DMS 273 (cell line): ENCODE measurements at regions not wholly inside any gene's neighbourhood (a gene's known extent, or its start where the extent isn't known, plus 50 kb on each side); places are given as distances from the start of the nearest gene placed in this dataset.
A peak's percentile ranks its signal among the peaks of the same experiment; 100 is the strongest.
"Not testable (repeated sequence)": the region's sequence is repeated elsewhere in the genome, so short reads cannot be mapped to it uniquely, and the experiment has no call there.

Experiments
- DNase-seq: peaks from one replicate; lab custom pipeline; 2025; ENCODE audit not compliant: unreplicated experiment; lab: John Stamatoyannopoulos, UW

DNA sequence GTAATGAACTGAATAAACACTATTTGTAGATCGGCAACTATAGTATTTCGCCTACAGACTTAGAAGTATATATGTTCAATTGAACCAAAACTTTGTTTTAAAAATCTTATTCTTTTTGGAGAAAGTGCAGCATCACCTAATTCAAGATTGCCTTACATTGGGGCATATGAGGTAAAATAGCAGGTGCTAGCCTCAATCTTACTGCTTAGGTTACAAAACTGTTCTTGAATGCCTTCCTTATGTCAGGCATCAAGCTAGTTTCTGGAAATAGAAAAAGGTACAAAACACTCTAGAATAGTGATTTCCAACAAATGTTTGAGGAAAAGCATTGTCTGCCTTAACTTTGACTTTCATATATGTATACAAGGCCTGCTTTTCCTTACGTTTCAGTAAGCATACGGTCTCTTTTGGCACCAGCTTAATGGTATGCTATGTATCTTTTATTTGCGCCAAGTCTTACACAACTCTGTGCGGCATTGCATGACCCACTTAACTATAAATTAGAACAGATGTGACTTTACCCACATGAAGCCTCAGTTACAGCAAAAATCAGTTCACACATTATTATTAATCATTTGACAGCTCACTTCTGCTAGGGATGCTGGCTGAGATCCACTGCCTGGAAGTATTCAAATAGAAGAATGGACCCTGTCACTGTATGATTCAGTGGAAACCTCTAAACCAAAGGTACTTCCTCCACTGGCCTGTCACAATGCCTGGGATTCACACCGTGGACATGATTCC lies 174.1 kb downstream of the PRELID2 start:
- DNase-seq, result peak; percentile 71

DNA sequence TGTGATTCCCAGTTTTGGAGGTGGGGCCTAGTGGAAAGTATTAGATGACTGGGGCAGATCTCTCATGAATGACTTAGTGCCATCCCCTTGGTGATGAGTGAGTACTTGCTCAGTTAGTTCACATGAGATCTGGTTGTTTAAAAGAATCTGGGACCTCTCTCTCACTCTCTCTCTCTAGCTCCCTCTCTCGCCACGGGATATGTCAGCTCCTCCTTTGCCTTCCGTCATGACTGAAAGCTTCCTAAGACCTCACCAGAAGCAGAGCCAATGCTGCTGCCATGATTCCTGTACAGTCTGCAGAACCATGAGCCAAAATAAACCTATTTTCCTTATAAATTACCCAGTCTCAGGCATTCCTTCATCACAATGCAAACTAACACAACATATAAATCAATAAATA lies 176.7 kb downstream of the PRELID2 start:
- no peak for DNase-seq

DNA sequence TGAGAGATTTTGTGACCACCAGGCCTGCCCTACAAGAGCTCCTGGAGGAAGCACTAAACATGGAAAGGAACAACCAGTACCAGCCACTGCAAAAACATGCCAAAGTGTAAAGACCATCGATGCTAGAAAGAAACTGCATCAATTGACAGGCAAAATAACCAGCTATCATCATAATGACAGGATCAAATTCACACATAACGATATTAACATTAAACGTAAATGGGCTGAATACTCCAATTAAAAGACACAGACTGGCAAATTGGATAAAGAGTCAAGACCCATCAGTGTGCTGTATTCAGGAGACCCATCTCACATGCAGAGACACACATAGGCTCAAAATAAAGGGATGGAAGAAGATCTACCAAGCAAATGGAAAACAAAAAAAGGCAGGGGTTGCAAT lies 182.4 kb downstream of the PRELID2 start:
- DNase-seq, result not testable (repeated sequence)

DNA sequence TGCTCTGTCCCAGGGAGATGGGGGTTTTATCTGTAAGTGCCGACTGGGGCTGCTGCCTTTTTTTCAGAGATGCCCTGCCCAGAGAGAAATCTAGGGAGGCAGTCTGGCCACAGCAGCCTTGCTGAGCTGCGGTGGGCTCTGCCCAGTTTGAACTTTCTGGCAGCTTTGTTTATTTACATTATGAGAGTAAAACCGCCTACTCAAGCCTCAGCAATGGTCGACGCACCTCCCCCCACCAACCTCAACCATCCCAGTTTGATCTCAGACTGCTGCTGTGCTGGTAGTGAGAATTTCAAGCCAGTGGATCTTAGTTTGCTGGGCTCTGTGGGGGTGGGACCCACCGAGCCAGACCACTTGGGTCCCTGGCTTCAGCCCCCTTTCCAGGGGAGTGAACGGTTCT lies 188.0 kb downstream of the PRELID2 start:
- DNase-seq, result not testable (repeated sequence)

DNA sequence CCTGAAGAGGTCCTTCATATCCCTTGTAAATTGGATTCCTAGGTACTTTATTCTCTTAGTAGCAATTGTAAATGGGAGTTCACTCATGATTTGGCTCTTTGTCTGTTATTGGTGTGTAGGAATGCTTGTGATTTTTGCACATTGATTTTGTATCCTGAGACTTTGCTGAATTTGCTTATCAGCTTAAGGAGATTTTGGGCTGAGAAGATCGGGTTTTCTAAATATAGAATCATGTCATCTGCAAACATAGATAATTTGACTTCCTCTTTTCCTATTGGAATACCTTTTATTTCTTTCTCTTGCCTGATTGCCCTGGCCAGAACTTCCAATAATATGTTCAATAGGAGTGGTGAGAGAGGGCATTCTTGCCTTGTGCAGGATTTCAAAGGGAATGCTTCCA lies 191.9 kb downstream of the PRELID2 start:
- not testable (repeated sequence) for DNase-seq

DNA sequence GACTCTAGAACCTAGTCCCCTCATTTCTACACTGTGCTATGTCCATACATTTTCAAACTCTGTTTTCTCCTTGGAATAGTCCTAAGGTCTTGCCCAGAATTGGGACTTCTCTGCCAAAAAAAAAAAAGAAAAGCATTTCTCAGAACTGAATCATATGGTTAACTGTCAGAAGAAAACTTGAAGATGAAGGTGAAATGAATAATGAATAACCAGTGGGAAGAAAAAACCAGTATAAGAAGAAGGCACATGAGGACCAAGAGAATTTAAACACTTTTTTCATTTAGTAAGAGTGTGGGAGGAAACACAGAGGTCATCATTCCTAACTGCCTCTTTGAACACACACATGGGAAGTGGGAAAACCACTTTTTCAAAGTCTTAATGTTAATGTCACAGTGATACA lies 197.7 kb downstream of the PRELID2 start:
- no peak for DNase-seq

DNA sequence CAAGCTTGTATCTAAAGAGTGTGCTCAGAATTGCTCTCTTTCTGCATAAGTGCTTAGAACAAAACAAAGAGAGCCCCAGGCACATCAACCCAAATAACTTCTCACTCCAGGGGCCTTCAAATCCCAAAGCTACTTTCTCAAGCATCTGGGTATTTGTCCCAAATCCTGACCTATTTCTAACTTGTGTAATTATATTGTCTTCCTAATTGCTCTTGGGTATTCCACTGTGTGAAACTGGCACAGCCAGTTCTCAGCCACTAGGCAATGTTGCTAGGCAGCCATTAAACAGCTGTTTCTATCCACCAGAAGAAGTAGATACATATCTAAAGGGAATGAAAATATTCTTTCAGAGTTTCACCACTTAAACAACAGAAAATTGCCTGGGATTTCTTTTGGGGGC lies 198.8 kb downstream of the PRELID2 start:
- DNase-seq, result peak; percentile 3

DNA sequence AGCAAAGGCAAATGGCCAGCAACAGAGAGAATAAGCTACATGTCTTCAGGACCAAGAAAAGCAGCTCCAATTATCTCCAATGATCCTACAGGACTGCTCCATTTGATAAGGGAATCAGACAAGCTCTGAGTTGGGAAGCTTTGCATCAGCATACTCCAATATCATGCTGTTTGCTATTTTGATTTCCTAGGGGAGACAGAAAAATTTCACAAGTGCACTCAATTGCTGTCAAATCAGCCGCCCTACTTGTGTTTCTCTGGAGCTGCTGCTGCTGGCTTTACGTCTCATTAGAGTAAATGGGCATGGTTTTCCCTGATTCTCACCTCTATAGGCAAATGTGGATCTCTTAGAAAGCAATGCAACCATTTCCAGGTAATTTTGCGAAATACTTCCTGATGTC lies 201.7 kb downstream of the PRELID2 start:
- DNase-seq, result no peak

DNA sequence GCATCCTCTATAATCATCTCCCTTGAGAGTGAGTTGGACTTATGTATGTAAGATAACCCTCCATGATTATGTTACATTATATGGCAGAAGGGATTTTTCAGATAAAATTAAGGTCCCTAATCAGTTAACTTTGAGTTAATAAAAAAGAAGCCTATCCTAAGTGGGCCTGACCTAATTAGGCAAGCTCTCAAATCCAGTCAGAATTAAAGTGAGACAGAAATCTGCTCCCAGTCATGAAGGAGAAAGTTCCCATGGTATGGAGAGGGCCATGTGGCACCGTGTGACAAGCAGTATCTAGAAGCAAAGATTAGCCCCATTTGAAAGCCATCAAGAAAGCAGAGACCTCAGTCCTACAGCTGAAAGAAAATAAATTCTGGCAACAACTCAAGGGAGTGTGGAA lies 202.4 kb downstream of the PRELID2 start:
- no peak for DNase-seq

DNA sequence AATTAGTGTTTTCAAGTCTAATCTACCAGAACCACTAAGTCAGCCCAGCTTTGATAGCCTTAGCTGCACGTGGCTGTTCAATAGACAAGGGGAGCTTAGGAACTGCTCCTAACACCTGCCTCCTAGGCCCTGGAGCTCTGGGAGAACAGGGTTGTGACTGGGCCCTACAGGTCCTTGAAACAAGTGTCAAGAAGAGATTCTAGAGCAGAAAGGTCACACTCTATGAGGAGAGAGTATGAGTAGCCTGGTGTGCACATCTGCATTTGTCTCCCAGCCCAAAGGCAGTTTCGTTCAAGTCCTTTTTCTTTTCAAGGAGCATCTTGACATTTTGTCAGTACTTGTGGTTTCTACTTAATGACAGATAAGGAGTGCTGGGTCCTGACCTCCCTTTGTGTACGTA lies 206.1 kb downstream of the PRELID2 start:
- DNase-seq, result no peak

DNA sequence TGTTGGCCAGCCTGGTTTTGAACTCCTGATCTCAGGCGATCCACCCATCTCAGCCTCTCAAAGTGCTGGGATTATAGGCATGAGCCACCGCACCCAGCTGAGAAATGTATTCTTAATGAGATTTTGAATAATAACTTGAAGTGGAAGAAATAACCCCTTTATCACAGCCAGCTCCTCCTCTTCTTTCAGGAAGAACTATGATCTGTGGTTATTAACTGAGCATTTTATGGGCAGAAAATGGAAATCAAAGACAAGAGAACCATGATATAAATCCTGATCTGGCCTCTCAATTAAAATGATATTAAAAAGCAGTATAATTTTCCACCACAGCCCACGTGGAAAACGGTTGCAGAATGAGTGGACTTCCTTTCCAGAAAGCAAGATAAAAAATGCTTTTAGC lies 206.6 kb downstream of the PRELID2 start:
- DNase-seq, result no peak

DNA sequence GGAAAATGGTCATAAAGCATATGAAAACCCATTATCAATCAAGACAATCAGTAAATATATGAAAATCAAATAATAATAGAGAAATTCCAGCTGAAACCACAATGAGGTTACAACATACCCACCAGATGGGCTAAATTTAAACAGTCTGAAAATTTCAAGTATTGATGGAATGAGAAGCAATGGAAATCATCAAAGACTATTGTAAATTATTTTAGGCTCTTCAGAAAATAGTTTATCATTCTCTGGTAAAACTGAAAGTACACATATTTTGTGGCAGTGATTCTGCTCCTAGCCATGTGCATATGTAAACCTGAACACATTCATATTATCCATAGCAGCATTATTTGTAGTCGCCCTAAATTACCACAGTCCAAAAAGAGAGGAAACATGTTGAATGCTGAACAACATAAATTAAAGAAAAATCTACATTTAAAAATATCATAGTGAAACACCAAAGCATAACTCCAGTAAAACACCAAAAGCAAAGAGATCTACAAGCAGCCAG lies 215.3 kb downstream of the PRELID2 start:
- DNase-seq, result no peak

DNA sequence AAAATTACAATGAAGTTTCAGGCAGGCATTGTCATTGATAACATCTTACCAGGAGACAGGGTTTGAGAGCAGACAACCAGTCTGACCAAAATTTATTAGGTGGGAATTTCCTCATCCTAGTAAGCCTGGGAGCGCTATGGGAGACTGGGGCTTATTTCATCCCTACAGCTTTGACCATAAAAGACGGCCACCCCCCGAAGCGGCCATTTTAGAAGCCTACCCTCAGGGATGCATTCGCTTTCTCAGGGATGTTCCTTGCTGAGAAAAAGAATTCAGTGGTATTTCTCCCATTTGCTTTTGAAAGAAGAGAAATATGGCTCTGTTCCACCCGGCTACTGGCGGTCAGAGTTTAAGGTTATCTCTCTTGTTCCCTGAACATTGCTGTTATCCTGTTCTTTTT lies 218.4 kb downstream of the PRELID2 start:
- DNase-seq, result not testable (repeated sequence)

DNA sequence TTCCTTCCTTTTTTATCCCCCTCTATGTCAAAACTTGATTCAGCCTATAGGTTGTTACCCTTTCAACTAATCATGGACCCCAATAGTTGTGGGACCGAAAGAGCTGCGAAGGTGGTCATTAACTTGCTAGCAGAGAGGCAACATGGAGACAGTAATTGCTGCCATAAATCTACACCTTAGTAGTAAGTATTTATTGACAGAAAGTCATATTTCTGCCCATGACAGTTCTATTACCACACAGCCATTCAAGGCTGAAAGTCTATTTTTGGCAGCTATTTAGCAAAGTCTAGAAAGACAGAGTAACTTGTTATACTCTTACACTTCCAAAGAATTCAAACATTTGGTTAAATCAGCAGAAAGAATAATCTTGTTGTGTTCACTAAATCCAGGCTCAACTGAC lies 236.2 kb downstream of the PRELID2 start:
- DNase-seq, result no peak

DNA sequence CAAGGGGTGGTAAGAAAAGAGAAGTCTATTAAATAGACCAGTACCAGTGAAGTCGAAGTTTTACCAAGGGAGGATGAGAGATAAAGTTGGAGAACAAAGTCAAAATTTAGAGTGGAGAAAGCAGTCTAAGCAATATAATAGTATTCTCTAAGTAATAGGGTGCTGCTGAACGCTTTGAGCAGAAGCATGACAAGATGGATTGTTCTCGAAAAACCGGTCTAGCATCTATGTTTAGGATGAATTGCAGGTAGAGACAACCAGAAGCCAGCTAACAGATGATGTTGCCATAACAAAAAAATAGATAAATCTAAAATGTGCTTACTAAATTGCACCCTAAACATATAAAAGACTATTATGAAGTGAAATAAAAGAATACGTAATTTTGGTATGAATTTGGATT lies 237.0 kb downstream of the PRELID2 start:
- DNase-seq, result no peak

DNA sequence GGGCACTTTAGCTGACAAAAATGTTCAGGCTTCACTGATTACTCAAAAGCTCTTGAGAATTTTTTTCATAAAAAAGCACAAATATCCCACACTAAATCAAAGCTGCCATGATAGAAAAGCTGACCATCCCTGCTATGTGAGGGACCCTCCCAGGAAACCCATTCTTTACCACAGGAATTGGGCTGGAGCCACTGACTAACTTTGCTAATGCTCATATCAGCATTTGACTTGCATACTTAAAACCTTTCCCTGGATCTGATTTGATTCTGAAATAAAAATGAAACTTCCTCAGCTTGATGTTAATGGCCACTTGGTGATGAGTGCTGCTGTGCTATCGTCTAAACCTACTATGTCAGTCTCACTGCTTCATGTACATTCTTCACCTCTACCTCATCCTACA lies 243.6 kb downstream of the PRELID2 start:
- DNase-seq, result no peak

DNA sequence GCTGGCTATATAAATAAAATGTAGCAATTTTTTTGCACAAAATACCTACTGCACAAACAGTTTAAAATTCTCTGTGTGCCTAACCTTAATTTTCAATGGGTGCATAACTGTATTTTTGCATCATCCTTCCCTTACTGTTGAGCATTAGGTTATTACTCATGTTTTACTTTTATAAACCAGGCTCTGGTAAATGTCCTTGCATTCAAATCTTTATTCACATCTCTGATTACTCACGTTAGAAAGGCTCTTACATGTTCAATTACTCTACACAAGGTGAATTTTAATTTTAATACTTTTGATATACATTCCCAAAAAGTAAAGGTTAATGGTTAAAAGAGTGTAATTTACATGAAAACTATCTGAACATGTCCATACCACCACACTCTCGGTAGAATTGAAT lies 246.1 kb downstream of the PRELID2 start:
- no peak for DNase-seq

DNA sequence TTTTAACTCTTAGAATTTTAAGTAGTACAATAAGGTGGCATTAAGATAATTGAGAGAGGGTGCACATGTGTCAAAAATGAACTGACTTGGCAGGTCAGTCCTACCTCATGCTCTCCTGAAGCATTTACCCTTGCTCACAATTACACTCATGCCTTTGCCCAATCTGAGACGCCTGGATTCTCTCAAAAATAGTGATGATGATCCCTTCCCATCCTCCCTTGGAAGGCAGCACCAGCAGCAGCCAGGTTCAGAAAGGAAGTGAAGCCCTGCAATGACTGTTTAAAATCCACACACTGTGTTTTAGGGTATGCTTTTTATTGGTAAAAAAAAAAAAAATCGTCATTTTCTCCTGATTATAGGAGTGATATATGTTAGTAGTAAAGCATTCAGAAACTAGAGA lies 246.6 kb downstream of the PRELID2 start:
- no peak for DNase-seq

DNA sequence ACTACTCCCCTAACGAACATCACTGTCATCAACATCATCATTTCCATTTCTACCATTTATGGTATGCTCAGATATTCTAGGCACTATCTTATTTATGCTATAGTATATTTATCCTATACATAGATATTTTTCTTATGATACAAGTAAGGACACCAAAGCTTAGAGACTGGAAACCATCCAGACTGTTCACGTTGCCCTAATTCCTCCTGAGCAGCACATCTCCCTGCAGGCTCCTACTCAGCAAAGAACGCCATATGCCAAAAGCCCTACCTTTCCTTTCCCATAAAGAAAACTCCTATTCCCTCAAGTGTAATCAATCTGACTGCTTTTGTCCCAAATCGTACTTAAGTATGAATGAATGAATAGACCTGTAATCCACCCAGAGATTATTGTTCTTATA lies 247.0 kb downstream of the PRELID2 start:
- DNase-seq, result no peak

DNA sequence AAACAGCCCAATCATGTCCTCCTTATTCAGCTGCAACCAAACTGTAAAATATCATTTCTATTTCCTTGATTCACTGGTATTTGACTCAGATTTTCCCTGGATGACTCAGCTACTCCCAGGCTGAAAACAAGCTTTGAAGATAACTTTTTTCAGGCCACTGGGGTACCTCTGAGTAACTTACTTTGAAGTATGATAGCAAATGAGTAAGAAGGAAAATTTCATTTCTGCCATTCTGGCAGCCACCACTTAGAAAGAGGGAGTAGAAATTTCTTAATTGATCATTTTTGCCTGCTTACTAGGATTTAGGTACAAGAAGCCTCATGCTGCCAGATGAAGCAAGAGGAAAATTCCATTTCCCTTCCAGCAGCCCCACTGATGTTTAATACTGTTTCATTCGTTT lies 247.4 kb downstream of the PRELID2 start:
- DNase-seq, result no peak

DNA sequence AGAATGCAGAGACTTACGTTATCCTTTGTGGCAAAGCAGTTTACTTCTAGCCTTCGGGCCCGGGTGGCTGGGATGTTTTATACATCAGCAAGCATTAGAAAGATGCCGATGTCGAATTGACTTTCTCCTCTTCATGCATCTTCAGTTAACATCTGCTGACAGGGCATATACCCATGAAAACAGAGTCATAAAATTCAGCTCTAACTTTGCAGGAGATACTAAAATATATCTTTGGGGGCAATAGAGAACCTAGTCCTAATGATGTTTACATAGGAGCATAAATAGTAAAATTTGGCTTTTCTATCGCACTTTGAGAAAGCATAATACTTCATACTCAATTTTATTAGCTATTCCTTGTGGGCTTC lies 247.9 kb downstream of the PRELID2 start:
- no peak for DNase-seq

DNA sequence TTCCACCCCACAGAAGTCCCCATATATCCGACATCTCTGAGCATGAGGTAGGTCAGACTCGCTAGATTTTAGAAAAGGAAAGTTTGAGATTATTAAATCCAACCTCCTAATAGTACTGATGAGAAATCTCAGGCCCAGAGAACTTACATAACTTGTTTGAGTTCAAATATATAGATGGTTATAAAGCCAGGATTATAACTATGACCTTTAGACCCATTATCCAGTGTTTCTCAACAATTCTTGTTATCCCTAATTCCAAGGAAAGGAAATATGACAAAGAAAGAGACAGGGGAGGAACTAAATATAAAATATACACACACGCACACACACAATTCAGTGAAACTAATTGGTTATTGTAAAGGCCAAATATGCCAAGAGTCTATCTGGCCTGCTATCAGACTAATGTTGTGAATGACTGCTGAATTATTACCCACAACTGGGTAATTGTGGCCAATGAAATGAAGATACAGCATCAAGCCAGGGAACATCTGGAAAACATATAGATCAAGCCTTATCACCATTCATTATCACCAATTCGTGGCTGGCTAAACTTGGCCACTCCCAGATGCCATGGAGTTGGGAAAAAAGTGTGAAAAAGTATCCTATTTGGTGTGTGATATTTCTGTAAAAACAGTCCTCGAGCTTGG lies 248.4 kb downstream of the PRELID2 start:
- DNase-seq, result no peak
